ENCODE measurements at regions not wholly inside any gene's neighbourhood (a gene's known extent, or its start where the extent isn't known, plus 50 kb on each side); places are given as distances from the start of the nearest gene placed in this dataset.

DNA sequence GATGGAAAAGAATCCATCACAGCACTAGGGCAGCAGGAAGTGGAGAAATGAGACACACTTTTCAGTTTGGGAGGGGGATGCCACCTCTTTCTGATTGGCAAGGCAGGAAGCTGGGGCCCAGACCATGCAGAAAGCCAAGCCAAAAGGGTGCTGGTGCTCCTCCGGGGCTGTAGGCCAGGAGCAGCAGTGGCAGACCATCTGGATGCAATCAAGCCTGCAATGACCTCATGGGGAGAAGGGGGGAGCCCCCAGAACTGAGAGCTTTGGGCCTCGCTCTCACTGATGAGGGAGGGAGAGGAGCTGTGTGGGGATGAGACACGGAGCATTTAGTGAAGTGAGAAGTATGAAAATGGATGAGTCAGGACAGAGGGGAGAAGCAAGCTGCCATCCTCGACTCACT lies 141.3 kb upstream of the NALF2 start:
- Histone ChIP-seq H3K4me2 (ENCODE audit: low read length) (no peak overlapping the region), H3K9ac (no peak overlapping the region), H3K36me3 (ENCODE audit: control insufficient read depth, insufficient read depth, low read length) (no peaks in the 10 kb centered on the region), H3K4me3 (ENCODE audit: low read depth, low read length) (no peak overlapping the region), H3K9me3 (ENCODE audit: control insufficient read depth, low read length) (no peaks in the 10 kb centered on the region), H2AFZ (no peak overlapping the region), H3K79me2 (no peaks in the 10 kb centered on the region), H3K4me1 (no peaks in the 10 kb centered on the region), H3K27ac (no peak overlapping the region), H3K27me3 (ENCODE audit: control insufficient read depth, insufficient read depth, low read length) (no peaks in the 10 kb centered on the region)
- TF ChIP-seq, protein P1, sequence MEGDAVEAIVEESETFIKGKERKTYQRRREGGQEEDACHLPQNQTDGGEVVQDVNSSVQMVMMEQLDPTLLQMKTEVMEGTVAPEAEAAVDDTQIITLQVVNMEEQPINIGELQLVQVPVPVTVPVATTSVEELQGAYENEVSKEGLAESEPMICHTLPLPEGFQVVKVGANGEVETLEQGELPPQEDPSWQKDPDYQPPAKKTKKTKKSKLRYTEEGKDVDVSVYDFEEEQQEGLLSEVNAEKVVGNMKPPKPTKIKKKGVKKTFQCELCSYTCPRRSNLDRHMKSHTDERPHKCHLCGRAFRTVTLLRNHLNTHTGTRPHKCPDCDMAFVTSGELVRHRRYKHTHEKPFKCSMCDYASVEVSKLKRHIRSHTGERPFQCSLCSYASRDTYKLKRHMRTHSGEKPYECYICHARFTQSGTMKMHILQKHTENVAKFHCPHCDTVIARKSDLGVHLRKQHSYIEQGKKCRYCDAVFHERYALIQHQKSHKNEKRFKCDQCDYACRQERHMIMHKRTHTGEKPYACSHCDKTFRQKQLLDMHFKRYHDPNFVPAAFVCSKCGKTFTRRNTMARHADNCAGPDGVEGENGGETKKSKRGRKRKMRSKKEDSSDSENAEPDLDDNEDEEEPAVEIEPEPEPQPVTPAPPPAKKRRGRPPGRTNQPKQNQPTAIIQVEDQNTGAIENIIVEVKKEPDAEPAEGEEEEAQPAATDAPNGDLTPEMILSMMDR (IDR thresholded peaks at IDR 0.05), result no peak

DNA sequence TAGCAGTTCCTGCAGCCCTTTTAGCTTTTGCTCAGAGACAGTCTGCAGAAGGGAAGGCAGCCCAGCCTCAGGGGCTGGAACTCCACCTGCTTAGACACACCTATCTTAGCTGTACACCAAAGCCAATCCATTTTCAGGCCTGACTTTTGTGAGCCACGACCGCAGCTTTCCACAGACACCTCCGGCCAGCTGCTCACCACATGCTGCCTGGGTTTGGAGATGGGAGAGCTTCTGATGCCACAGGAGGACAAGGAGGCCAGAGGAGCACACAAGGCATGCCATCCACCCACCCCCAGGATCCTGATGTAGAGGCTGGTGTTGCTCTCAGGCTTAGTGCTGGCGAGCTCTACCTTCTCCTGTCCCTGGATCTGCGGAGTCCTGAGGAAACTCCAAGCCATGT lies 141.8 kb upstream of the NALF2 start:
- Histone ChIP-seq H3K9ac (no peak overlapping the region), H3K4me3 (ENCODE audit: low read depth, low read length) (no peak overlapping the region), H3K4me1 (no peaks in the 10 kb centered on the region), H3K27me3 (ENCODE audit: control insufficient read depth, insufficient read depth, low read length) (no peaks in the 10 kb centered on the region), H3K27ac (no peak overlapping the region), H3K4me2 (ENCODE audit: low read length) (no peak overlapping the region), H3K36me3 (ENCODE audit: control insufficient read depth, insufficient read depth, low read length) (no peaks in the 10 kb centered on the region), H3K9me3 (ENCODE audit: control insufficient read depth, low read length) (no peaks in the 10 kb centered on the region), H3K79me2 (no peaks in the 10 kb centered on the region), H2AFZ (no peak overlapping the region)
- TF ChIP-seq, protein P1 (IDR thresholded peaks at IDR 0.05), result no peak

DNA sequence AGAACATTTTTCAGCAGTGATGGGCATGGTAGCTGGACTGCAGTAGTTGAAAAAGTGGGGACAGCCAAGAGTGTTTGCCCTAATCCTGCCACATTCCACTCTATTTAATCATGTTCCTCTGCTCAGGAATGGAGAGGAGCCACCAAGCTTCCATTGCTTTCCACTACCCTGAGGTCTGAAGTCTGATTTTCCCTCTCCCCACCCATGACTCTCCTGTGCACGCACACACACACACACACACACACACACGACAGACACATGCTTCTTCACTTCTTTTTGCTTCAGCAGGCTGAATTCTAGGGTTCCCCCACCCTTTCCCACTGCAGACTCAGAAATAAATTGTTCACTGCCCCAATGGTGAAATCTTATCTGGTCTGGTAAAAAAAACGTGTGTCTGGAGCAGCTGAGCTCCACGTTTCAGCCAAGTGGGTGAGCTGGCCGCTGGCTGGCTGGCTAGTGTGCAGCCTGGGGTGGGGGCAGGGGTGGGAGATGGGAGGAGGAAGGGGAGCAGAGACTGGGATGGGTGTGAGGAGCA lies 142.7 kb upstream of the NALF2 start:
- Histone ChIP-seq H3K4me1 (no peaks in the 10 kb centered on the region), H3K9ac (no peak overlapping the region), H3K4me2 (ENCODE audit: low read length) (no peak overlapping the region), H3K9me3 (ENCODE audit: control insufficient read depth, low read length) (no peaks in the 10 kb centered on the region), H3K79me2 (no peaks in the 10 kb centered on the region), H2AFZ (no peak overlapping the region), H3K27me3 (ENCODE audit: control insufficient read depth, insufficient read depth, low read length) (no peaks in the 10 kb centered on the region), H3K27ac (no peak overlapping the region), H3K4me3 (ENCODE audit: low read depth, low read length) (no peak overlapping the region), H3K36me3 (ENCODE audit: control insufficient read depth, insufficient read depth, low read length) (no peaks in the 10 kb centered on the region)
- TF ChIP-seq, protein P1 (IDR thresholded peaks at IDR 0.05), result no peak

DNA sequence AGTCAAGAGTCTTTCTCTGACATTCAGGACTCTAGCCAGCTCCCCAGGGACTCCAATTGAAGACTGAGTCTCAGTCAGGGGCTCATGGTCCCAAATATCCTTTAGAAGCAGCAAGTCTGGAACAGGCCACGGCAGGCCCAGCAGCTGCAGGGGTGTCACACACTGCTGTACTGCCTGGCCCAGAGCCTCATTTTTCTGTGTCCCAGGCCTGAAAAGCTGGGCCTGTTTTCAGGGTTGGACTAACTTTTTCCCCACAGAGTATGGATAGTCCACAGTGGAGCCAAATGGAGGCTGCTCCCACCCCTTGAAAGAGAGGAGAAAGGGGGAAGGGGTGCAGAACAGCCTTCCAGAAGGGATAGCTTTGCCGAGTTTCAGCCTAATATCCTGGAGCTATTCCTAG lies 146.8 kb upstream of the NALF2 start:
- TF ChIP-seq, protein P1 (IDR thresholded peaks at IDR 0.05), result no peak

DNA sequence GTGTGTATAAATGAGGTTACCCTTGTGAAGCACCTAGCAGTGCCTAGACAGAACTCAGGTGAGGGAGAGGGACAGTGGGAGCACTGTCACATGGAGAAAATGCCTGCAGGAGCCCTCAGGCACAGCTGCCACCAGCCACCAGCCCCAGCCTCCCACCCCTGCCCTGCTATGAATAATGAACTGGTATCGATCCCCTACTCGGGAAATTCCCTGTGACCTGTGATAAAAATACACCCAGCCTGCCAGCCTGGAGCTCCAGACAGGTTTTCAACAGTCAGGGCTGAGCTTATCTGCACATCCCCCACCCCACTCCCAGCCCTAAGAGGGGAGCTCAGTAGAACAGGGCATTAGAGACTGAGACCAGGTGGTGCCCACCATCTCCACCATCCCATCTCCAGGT lies 159.6 kb upstream of the PJA1 start:
- Histone ChIP-seq H2AFZ (no peak overlapping the region), H3K27me3 (ENCODE audit: control insufficient read depth, insufficient read depth, low read length) (no peaks in the 10 kb centered on the region), H3K9ac (no peak overlapping the region), H3K79me2 (no peaks in the 10 kb centered on the region), H3K4me1 (no peaks in the 10 kb centered on the region), H3K9me3 (ENCODE audit: control insufficient read depth, low read length) (no peaks in the 10 kb centered on the region), H3K4me3 (ENCODE audit: low read depth, low read length) (no peak overlapping the region), H3K27ac (no peak overlapping the region), H3K4me2 (ENCODE audit: low read length) (no peak overlapping the region), H3K36me3 (ENCODE audit: control insufficient read depth, insufficient read depth, low read length) (no peaks in the 10 kb centered on the region)
- TF ChIP-seq, protein P1 (IDR thresholded peaks at IDR 0.05), result no peak

More for the DNA sequence above, 146.8 kb upstream of the NALF2 start:
- Histone ChIP-seq H3K4me2 (ENCODE audit: low read length) (no peak overlapping the region), H3K9ac (no peak overlapping the region), H3K36me3 (ENCODE audit: control insufficient read depth, insufficient read depth, low read length) (no peaks in the 10 kb centered on the region), H3K27ac (no peak overlapping the region), H3K4me1 (no peaks in the 10 kb centered on the region), H3K79me2 (no peaks in the 10 kb centered on the region), H3K4me3 (ENCODE audit: low read depth, low read length) (no peak overlapping the region), H3K9me3 (ENCODE audit: control insufficient read depth, low read length) (no peaks in the 10 kb centered on the region), H2AFZ (no peak overlapping the region), H3K27me3 (ENCODE audit: control insufficient read depth, insufficient read depth, low read length) (no peaks in the 10 kb centered on the region)

Data from parathyroid adenoma (tissue), 2 donors.